HT-29 (cell line): ENCODE measurements at regions not wholly inside any gene's neighbourhood (a gene's known extent, or its start where the extent isn't known, plus 50 kb on each side); places are given as distances from the start of the nearest gene placed in this dataset.
A peak's percentile ranks its signal among the peaks of the same experiment; 100 is the strongest.
"Not testable (repeated sequence)": the region's sequence is repeated elsewhere in the genome, so short reads cannot be mapped to it uniquely, and the experiment has no call there.

Experiments used
- DNase-seq: peaks from one replicate; pipeline ENCODE4 v3.0.0-alpha.2; 2015; ENCODE audit warnings: low spot score

- DNase-seq: not testable (repeated sequence)
These were observed 691.6 kb downstream of the ANKRD7 start for GRCh38 chr7:118916120-118916519.

GRCh38 chr7:118918556-118918955, 694.1 kb downstream of the ANKRD7 start:
- DNase-seq: peak; percentile 45

DNA sequence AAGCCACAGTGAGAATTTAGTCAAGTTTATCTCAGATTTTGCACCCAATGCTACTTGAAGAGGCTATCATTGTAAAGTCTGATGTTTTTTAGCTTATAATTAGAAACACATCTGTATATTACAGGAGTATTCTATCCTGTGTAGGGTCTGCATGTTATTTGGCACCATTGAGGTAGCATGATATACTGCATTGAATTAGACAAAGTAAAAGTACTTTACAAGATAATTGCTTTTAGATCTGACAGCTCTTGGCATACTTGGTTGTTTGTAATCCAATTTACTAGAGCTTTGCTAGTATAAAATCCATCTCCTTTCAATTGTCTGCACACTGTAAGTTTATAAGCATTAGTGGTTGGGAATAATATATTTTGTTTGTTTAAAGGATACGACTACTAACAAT, 714.3 kb downstream of the ANKRD7 start:
- DNase-seq: no peak

DNA sequence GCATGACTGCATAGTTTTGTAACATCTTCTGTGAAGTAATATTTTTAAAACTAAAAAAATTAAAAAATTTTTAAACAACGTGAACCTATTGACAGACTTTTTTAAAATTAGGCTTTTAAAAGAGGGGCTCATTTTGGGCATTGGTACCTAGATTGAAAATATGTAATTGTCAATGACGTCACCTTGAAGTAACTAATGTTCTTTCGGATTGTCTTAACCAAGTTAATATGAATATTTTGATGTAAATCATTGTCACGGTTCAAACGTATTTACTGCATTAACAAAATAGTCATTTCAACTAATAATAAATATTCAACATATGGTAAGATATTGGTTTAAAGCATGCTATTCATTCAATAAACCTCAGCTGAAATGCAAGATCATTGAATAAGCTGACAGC, 719.8 kb downstream of the ANKRD7 start:
- no peak for DNase-seq

DNA sequence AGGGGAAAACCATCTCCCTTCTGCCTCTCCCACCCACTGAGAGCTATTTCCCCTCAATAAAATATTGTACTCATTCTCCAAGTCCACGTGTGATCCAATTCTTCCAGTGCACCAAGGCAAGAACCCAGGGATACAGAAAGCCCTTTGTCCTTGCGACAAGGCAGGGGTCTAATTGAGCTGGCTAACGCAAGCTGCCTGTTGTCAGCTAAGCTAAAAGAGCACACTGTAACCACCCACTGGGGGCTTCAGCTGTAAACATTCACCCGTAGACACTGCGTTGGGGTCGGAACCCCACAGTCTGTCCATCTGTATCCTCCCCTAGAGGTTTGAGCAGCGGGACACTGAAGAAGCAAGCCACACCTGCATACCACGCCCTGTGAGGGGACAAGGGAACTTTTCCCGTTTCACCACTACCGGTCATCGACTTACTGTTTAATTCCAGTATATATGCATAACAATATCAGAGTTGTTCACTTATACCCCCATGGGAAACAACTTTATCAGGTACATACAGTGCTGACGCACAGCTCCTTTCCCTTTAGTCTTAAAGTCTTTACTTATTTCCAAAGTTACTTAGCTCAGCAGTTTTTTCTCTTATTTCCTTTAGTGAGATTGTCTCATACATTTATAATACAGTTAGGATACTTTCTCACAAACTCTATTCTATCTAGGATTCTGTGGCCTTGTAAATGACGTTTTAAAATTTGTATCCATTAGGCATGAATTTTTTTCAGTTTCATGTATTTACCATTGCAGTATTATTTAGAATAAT, 721.6 kb downstream of the ANKRD7 start:
- no peak for DNase-seq

GRCh38 chr7:118948508-118948907, 724.0 kb downstream of the ANKRD7 start:
- DNase-seq: no peak

DNA sequence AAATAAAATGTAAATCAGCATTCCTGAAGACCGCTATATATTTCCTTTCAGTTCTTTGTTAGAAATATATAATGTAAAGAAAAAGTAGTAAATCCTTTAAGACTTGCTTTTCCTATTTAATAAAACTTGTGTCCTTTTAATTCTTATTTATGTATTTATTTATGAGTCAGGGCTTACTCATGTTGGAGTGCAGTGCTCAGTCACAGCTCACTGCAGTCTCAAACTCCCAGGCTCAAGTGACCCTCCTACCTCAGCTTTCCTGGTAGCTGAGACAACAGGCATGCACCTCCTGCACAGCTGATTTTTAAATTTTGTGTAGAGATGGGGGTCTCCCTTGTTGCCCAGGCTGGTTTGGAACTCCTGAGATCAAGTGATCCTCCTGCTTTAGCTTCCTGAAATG, 724.5 kb downstream of the ANKRD7 start:
- DNase-seq: no peak

GRCh38 chr7:118956285-118956684, 731.8 kb downstream of the ANKRD7 start:
- not testable (repeated sequence) for DNase-seq

GRCh38 chr7:118969370-118969769, 744.9 kb downstream of the ANKRD7 start:
- no peak for DNase-seq

DNA sequence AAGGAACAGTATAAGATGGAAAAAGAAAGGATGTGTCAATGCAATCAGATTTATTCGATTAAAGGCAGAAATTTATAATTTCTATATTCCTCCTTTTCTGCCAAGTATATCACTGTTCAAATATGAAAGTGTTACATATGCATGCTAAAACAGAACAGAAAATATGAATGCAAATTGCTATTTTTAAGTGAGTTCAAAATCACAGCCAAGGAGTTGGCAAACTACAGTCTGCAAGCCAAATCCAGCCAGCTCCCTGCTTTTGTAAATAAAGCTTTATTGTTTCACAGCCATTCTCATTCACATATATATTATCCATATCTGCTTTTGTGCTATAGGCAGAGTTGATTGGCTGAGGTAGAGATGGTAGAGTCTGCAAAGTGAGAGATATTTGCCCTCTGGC, 747.2 kb downstream of the ANKRD7 start:
- DNase-seq: no peak

DNA sequence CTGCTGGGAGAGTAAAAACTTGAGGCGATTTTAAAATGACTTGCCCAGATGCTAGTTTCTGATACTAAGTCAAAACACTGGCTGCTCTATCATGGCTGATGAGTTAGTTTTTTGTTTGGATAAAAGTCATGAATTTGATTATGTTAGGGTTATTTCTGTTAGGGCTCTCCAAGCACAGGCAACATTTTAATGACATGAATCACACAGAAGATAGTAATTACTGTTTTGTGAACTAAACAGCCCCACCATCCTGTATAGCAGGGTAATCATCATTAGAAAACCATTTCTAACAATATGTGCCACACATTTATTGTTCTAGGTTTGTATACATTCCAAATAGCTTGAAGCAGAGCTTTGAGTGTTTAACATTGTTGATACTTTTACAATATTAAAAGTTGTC, 750.3 kb downstream of the ANKRD7 start:
- no peak for DNase-seq

DNA sequence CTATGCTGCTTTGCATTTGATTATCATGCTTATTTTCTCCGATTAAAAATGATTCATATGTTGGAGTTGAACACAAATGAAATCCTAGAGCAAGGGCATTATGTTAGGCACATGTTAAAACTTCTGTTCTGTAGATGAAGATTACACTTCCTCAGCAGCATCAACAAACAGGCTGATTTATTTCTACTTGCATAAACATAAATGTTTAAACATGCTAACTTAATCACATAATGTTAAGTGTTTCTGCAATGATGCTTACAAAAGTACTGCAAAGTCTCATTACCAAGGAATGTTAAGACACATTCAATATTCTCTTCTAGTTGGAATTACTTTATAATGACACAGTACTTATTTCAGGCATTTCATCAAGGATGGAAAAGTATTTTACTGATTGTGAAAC, 770.8 kb downstream of the ANKRD7 start:
- no peak for DNase-seq

- DNase-seq: no peak
These were observed 782.7 kb downstream of the ANKRD7 start for GRCh38 chr7:119007236-119007635.

DNA sequence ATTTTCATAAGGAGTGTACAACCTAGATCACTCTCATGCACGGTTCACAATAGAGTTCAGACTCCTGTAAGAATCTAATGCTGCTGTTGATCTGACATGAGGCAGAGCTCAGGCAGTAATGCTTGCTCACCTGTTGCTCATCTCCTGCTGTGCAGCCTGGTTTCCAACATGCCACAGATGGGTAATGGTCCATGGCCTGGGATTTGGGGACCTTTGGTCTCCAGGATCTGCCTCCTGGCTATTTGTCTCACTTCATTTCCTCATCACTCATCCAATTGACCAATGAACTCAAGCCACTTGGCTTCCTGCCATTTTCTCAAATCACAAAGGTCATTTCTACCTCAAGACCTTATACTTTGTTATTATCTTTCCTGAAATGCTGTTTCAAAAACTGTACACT, 786.1 kb downstream of the ANKRD7 start:
- no peak for DNase-seq

- no peak for DNase-seq
These were observed 801.9 kb downstream of the ANKRD7 start for GRCh38 chr7:119026391-119026790.

DNA sequence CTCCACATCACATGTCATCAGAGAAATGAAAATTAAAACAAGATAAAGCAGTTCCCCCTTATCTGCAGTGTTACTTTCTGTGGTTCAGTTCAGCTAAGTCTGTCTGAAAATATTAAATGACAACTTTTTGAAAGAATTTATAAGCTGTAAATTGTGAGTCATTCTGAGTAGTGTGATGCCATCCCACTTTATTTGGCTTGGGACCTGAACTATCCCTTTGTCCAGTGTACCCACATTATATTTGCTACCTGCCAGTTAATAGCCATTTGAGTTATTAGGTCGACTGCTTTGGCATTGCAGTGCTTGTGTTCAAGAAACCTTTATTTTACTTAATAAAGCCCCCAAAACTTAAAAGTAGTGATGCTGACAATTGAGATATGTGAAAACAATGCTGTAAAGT, 804.2 kb downstream of the ANKRD7 start:
- DNase-seq: no peak

DNA sequence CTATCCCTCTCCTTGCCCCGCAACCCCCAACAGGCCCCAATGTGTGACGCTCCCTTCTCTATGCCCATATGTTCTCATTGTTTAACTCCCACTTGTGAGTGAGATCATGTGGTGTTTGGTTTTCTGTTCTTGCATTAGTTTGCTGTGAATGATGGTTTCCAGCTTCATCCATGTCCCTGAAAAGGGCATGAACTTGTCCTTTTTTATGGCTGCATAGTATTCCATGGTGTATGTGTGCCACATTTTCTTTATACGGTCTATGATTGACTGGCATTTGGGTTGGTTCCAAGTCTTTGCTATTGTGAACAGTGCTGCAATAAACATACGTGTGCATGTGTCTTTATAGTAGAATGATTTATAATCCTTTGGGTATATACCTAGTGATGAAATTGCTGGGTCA, 807.6 kb downstream of the ANKRD7 start:
- not testable (repeated sequence) for DNase-seq

GRCh38 chr7:119033641-119034040, 809.1 kb downstream of the ANKRD7 start:
- DNase-seq: no peak

- no peak for DNase-seq
These were observed 813.4 kb downstream of the ANKRD7 start for GRCh38 chr7:119037941-119038340.

DNA sequence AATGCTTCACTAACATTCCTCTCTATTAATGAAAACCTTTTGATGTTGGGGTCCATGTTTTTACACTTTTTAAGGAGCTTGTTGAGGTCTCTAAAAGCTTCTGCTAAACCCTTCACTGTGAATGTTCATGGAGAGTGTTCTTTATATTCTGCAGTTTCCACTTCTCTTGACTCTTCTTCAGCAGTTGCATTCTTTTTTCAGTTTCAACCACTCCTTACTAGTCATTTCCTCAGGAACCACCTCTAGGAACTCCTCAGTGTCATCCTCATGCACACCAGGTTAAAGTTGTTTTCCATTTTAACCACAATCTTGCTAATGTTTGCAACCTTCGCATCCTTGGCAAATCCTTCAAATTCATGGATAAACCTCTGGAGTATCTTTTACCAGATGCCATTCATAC, 821.6 kb downstream of the ANKRD7 start:
- no peak for DNase-seq

- DNase-seq: no peak
These were observed 841.5 kb downstream of the ANKRD7 start for GRCh38 chr7:119065966-119066365.

GRCh38 chr7:119086026-119086425, 861.5 kb downstream of the ANKRD7 start:
- DNase-seq: no peak

- no peak for DNase-seq
These were observed 866.3 kb downstream of the ANKRD7 start for GRCh38 chr7:119090851-119091250.

DNA sequence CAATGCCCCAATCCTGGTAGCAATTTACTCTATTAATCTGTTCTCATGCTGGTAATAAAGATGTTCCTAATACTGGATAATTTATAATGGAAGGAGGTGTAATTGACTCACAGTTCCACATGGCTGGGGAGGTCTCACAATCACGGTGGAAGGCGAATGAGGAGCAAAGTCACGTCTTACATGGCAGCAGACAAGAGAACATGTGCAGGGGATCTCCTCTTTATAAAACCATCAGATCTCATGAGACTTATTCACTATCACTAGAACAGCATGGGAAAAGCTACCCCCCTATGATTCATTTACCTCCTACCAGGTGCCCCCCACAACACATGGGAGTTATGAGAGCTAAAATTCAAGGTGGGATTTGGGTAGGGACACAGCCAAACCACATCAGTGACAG, 872.2 kb downstream of the ANKRD7 start:
- no peak for DNase-seq
